ENCODE measurements at regions not wholly inside any gene's neighbourhood (a gene's known extent, or its start where the extent isn't known, plus 50 kb on each side); places are given as distances from the start of the nearest gene placed in this dataset.

GRCh38 chr11:13206086-13206640, 71.4 kb upstream of the BMAL1 start:
- intact Hi-C loops (cut with DNase I): loop anchor here (10.0 kb wide), 1 partner anchor 259 kb away; the partner anchor contains the start of gene BTBD10
- peaks cover 0 to 13% of the 10 kb centered on the region in 2 donors for H3K4me1 ChIP-seq
- no peaks in the 10 kb centered on the region for H3K27me3 ChIP-seq
- no peak for TF ChIP-seq POLR2A (IDR thresholded peaks at IDR 0.05)
- no peak for TF ChIP-seq CTCF (IDR thresholded peaks at IDR 0.05)
- DNase-seq: no peak
- H3K9me3 ChIP-seq: no peaks in the 10 kb centered on the region
- WGBS, 2 donors: 59 to 63% methylated on average over 6 of the region's 6 CpGs
- no peaks in the 10 kb centered on the region for H3K36me3 ChIP-seq
- no peak overlapping the region for H3K27ac ChIP-seq
- no peak overlapping the region for H3K4me3 ChIP-seq (replicated peaks in 1 of 3)

GRCh38 chr11:13207270-13207664, 70.3 kb upstream of the BMAL1 start:
- Histone ChIP-seq H3K4me3 (replicated peaks in 1 of 3) (no peak overlapping the region), H3K4me1 (peaks cover 0 to 13% of the 10 kb centered on the region in 2 donors), H3K9me3 (no peaks in the 10 kb centered on the region), H3K36me3 (no peaks in the 10 kb centered on the region), H3K27me3 (no peaks in the 10 kb centered on the region), H3K27ac (peak overlapping the region in 1 of 3 donors; percentile 56)
- intact Hi-C loops (cut with DNase I): loop anchor here (10.0 kb wide), 1 partner anchor 258 kb away; the partner anchor contains the start of gene BTBD10
- TF ChIP-seq CTCF (IDR thresholded peaks at IDR 0.05) (no peak), POLR2A (IDR thresholded peaks at IDR 0.05) (no peak)
- 72 to 73% methylated on average over 3 of the region's 3 CpGs for WGBS, 2 donors
- DNase-seq: no peak

- Histone ChIP-seq H3K9me3 (no peaks in the 10 kb centered on the region), H3K27ac (peak overlapping the region; percentile 13 to 56 (median 17)), H3K36me3 (no peaks in the 10 kb centered on the region), H3K4me3 (replicated peaks in 1 of 3) (peak overlapping the region in 1 of 3 donors; percentile 8), H3K27me3 (no peaks in the 10 kb centered on the region), H3K4me1 (peaks cover 0 to 13% of the 10 kb centered on the region in 2 donors)
- intact Hi-C loops (cut with DNase I): loop anchor here (10.0 kb wide), 1 partner anchor 257 kb away; the partner anchor contains the start of gene BTBD10
- TF ChIP-seq CTCF (IDR thresholded peaks at IDR 0.05): no peak
- TF ChIP-seq POLR2A (IDR thresholded peaks at IDR 0.05): no peak
- 44 to 50% methylated on average over 16 of the region's 16 CpGs for WGBS, 2 donors
- DNase-seq: peak; percentile 19
Observed at GRCh38 chr11:13207665-13208594, 69.7 kb upstream of the BMAL1 start.

GRCh38 chr11:13208921-13209320, 68.7 kb upstream of the BMAL1 start:
- H3K4me3 ChIP-seq (replicated peaks in 1 of 3): no peak overlapping the region
- no peaks in the 10 kb centered on the region for H3K9me3 ChIP-seq
- WGBS, 2 donors: 91 to 94% methylated on average over 3 of the region's 3 CpGs
- intact Hi-C loops (cut with DNase I): loop anchor here (10.0 kb wide), 1 partner anchor 256 kb away; the partner anchor contains the start of gene BTBD10
- no peaks in the 10 kb centered on the region for H3K27me3 ChIP-seq
- no peak overlapping the region for H3K27ac ChIP-seq
- H3K36me3 ChIP-seq: no peaks in the 10 kb centered on the region
- H3K4me1 ChIP-seq: peaks cover 0 to 13% of the 10 kb centered on the region in 2 donors
- TF ChIP-seq POLR2A (IDR thresholded peaks at IDR 0.05): no peak
- DNase-seq: no peak

GRCh38 chr11:13209379-13209778, 68.2 kb upstream of the BMAL1 start:
- intact Hi-C loops (cut with DNase I): loop anchor here (10.0 kb wide), 1 partner anchor 255 kb away; the partner anchor contains the start of gene BTBD10
- H3K4me1 ChIP-seq: peaks cover 0 to 17% of the 10 kb centered on the region in 2 donors
- no peak overlapping the region for H3K27ac ChIP-seq

More at GRCh38 chr11:13209379-13209778, 68.2 kb upstream of the BMAL1 start:
- H3K36me3 ChIP-seq: no peaks in the 10 kb centered on the region
- no peak overlapping the region for H3K4me3 ChIP-seq (replicated peaks in 1 of 3)
- no peak for TF ChIP-seq CTCF (IDR thresholded peaks at IDR 0.05)
- TF ChIP-seq POLR2A (IDR thresholded peaks at IDR 0.05): no peak
- no peak for DNase-seq
- WGBS, 2 donors: 84 to 88% methylated on average over 3 of the region's 3 CpGs
- H3K9me3 ChIP-seq: no peaks in the 10 kb centered on the region
- no peaks in the 10 kb centered on the region for H3K27me3 ChIP-seq

Measured in thyroid gland (tissue), 4 donors.